Tibial nerve (tissue), 4 donors: ENCODE measurements at regions not wholly inside any gene's neighbourhood (a gene's known extent, or its start where the extent isn't known, plus 50 kb on each side); places are given as distances from the start of the nearest gene placed in this dataset.

Source experiments
- DNase-seq, 2 donors: peaks; one replicate each; pipeline ENCODE4 v3.0.0-alpha.2; 2019; ENCODE audit warnings: low spot score in 2 of 2
- H3K27ac ChIP-seq, 4 donors: fragments of 200-600 bp; sonication (generic) in 3 of 4; one replicate each; pipeline ENCODE4 v1.5.1; 2017 to 2019; ENCODE audit warnings: mild to moderate bottlenecking in 1 of 4
- H3K27me3 ChIP-seq, 2 donors: fragments of 200-600 bp; sonication (generic) in 1 of 2; one replicate each; pipeline versions ENCODE4 v1.5.1 to v1.6.0; 2017 to 2019
- H3K36me3 ChIP-seq, 3 donors: fragments of 200-600 bp; sonication (generic); one replicate each; pipeline ENCODE4 v1.5.1; 2018 to 2019
- H3K4me1 ChIP-seq, 4 donors: fragments of 200-600 bp; sonication (generic) in 3 of 4; one replicate each; pipeline ENCODE4 v1.5.1; 2017 to 2019
- H3K4me3 ChIP-seq, 4 donors: fragments of 200-600 bp; sonication (generic) in 3 of 4; one replicate each; pipeline ENCODE4 v1.5.1; 2017 to 2019; ENCODE audit warnings: mild to moderate bottlenecking in 1 of 4, moderate library complexity in 1 of 4
- H3K9me3 ChIP-seq, 4 donors: fragments of 200-600 bp; sonication (generic) in 3 of 4; one replicate each; pipeline ENCODE4 v1.5.1; 2017 to 2019
- CTCF ChIP-seq, 5 experiments: fragments of 200-600 bp in 3 of 5; fragments of 450-650 bp in 2 of 5; sonication (generic) in 3 of 5; IDR thresholded peaks; one replicate each; pipeline ENCODE4 v1.5.1; 2016 to 2019; ENCODE audit warnings: antibody characterized with exemption in 5 of 5, mild to moderate bottlenecking in 3 of 5, moderate library complexity in 2 of 5
- EP300 ChIP-seq, 2 donors: sonication (generic); formaldehyde crosslinking; IDR thresholded peaks; one replicate each; pipeline ENCODE4 v1.6.1; 2017; ENCODE audit warnings: antibody characterized with exemption in 2 of 2, mild to moderate bottlenecking in 1 of 2
- POLR2A ChIP-seq, 2 donors: fragments of 450-650 bp; IDR thresholded peaks; one replicate each; pipeline ENCODE4 v1.6.1; 2017; ENCODE audit warnings: antibody characterized with exemption in 2 of 2, mild to moderate bottlenecking in 2 of 2, moderate library complexity in 2 of 2
- WGBS, 2 donors: methylation state at CpG; one replicate each; pipeline ENCODE4 v1.1.5; 2018; 5-methylcytosine and 5-hydroxymethylcytosine counted together

- Histone ChIP-seq H3K27ac (no peak overlapping the region), H3K9me3 (peaks cover 0 to 6% (median 0%) of the 10 kb centered on the region in 4 donors), H3K27me3 (no peaks in the 10 kb centered on the region), H3K4me1 (no peaks in the 10 kb centered on the region), H3K4me3 (no peak overlapping the region), H3K36me3 (no peaks in the 10 kb centered on the region)
- no peak for DNase-seq
- TF ChIP-seq CTCF (IDR thresholded peaks at IDR 0.05), result no peak
- TF ChIP-seq POLR2A (IDR thresholded peaks at IDR 0.05), result no peak
- no peak for TF ChIP-seq EP300 (IDR thresholded peaks at IDR 0.05)
These were observed 120.0 kb upstream of the BDNF start for GRCh38 chr11:27820249-27820648.

GRCh38 chr11:27816197-27816596 lies 115.9 kb upstream of the BDNF start:
- no peak overlapping the region for H3K27ac ChIP-seq
- peaks cover 0 to 6% (median 0%) of the 10 kb centered on the region in 4 donors for H3K9me3 ChIP-seq
- no peak overlapping the region for H3K4me3 ChIP-seq
- DNase-seq, result no peak
- H3K4me1 ChIP-seq, result no peaks in the 10 kb centered on the region
- no peaks in the 10 kb centered on the region for H3K27me3 ChIP-seq
- WGBS, 2 donors, result 92 to 95% methylated on average over 1 of the region's 1 CpG
- TF ChIP-seq EP300 (IDR thresholded peaks at IDR 0.05) (no peak), CTCF (IDR thresholded peaks at IDR 0.05) (no peak), POLR2A (IDR thresholded peaks at IDR 0.05) (no peak)
- H3K36me3 ChIP-seq, result no peaks in the 10 kb centered on the region

GRCh38 chr11:27812341-27812740 lies 112.1 kb upstream of the BDNF start:
- Histone ChIP-seq H3K9me3 (no peaks in the 10 kb centered on the region), H3K27ac (no peak overlapping the region), H3K4me3 (no peak overlapping the region), H3K27me3 (no peaks in the 10 kb centered on the region), H3K36me3 (no peaks in the 10 kb centered on the region), H3K4me1 (no peaks in the 10 kb centered on the region)
- TF ChIP-seq CTCF (IDR thresholded peaks at IDR 0.05), result no peak
- TF ChIP-seq EP300 (IDR thresholded peaks at IDR 0.05), result no peak
- TF ChIP-seq POLR2A (IDR thresholded peaks at IDR 0.05), result no peak
- no peak for DNase-seq
- 73 to 80% methylated on average over 2 of the region's 2 CpGs for WGBS, 2 donors

- DNase-seq, result no peak
- no peaks in the 10 kb centered on the region for H3K27me3 ChIP-seq
- H3K36me3 ChIP-seq, result no peaks in the 10 kb centered on the region
- no peaks in the 10 kb centered on the region for H3K9me3 ChIP-seq
- 55 to 60% methylated on average over 2 of the region's 2 CpGs for WGBS, 2 donors
- H3K4me1 ChIP-seq, result no peaks in the 10 kb centered on the region
- no peak overlapping the region for H3K4me3 ChIP-seq
- H3K27ac ChIP-seq, result no peak overlapping the region
- TF ChIP-seq POLR2A (IDR thresholded peaks at IDR 0.05) (no peak), CTCF (IDR thresholded peaks at IDR 0.05) (no peak), EP300 (IDR thresholded peaks at IDR 0.05) (no peak)
These were observed 107.3 kb upstream of the BDNF start for GRCh38 chr11:27807596-27807995.

- Histone ChIP-seq H3K4me1 (no peaks in the 10 kb centered on the region), H3K36me3 (no peaks in the 10 kb centered on the region), H3K4me3 (no peak overlapping the region), H3K27me3 (no peaks in the 10 kb centered on the region), H3K27ac (no peak overlapping the region), H3K9me3 (no peaks in the 10 kb centered on the region)
- no peak for DNase-seq
- TF ChIP-seq CTCF (IDR thresholded peaks at IDR 0.05) (no peak), EP300 (IDR thresholded peaks at IDR 0.05) (no peak), POLR2A (IDR thresholded peaks at IDR 0.05) (no peak)
- WGBS, 2 donors, result 62 to 79% methylated on average over 19 of the region's 19 CpGs
These were observed 105.9 kb upstream of the BDNF start for GRCh38 chr11:27806122-27806521.
